GM12878 (cell line): ENCODE measurements at regions not wholly inside any gene's neighbourhood (a gene's known extent, or its start where the extent isn't known, plus 50 kb on each side); places are given as distances from the start of the nearest gene placed in this dataset.

Experiments
- CHD4 ChIP-seq: fragments of 200-600 bp; sonication (generic); IDR thresholded peaks from 2 replicates; pipeline ENCODE4 v1.6.1; 2016; ENCODE audit warnings: mild to moderate bottlenecking
- CTCF ChIP-seq, 3 experiments: IDR thresholded peaks in 2 of 3; conservative IDR thresholded peaks in 1 of 3; 2 replicates each; pipeline ENCODE4 v1.5.1; 2011; ENCODE audit warnings: low read depth in 3 of 3, low read length in 3 of 3, mild to moderate bottlenecking in 3 of 3, control low read depth in 2 of 3, moderate library complexity in 2 of 3, inconsistent platforms in 1 of 3, mixed read lengths in 1 of 3; ENCODE audit not compliant: control insufficient read depth in 2 of 3, insufficient read depth in 1 of 3; ENCODE audit errors: extremely low read depth in 1 of 3
- E2F4 ChIP-seq: IDR thresholded peaks from 2 replicates; pipeline ENCODE4 v1.6.1; 2012; ENCODE audit warnings: low read depth, low read length, improper control_type of control experiment
- JUND ChIP-seq: IDR thresholded peaks from 2 replicates; pipeline ENCODE4 v1.6.1; 2012; ENCODE audit warnings: low read depth, mild to moderate bottlenecking, low read length, improper control_type of control experiment, moderate library complexity
- MAX ChIP-seq: IDR thresholded peaks from 2 replicates; pipeline ENCODE4 v1.6.1; 2012; ENCODE audit warnings: low read depth, low read length, improper control_type of control experiment
- NR2C2 ChIP-seq: IDR thresholded peaks from 2 replicates; pipeline ENCODE4 v1.6.1; 2011; ENCODE audit warnings: borderline replicate concordance, low read depth; ENCODE audit not compliant: control insufficient read depth, insufficient read length
- POLR2A ChIP-seq: IDR thresholded peaks from 2 replicates; pipeline ENCODE4 v1.6.1; 2011; ENCODE audit warnings: low read depth, mild to moderate bottlenecking, low read length
- POLR2AphosphoS5 ChIP-seq: IDR thresholded peaks from 2 replicates; pipeline ENCODE4 v1.6.1; 2011; ENCODE audit warnings: mild to moderate bottlenecking, low read length, inconsistent platforms
- PRDM15 ChIP-seq: fragments of 450-650 bp; formaldehyde crosslinking; IDR thresholded peaks from 2 replicates; pipeline ENCODE4 v1.4.0; 2020; ENCODE audit warnings: mild to moderate bottlenecking, moderate library complexity
- REST ChIP-seq: IDR thresholded peaks from 2 replicates; pipeline ENCODE4 v1.6.1; 2012; ENCODE audit warnings: mild to moderate bottlenecking, low read depth, low read length
- SIN3A ChIP-seq: IDR thresholded peaks from 2 replicates; pipeline ENCODE4 v1.6.1; 2012; ENCODE audit warnings: low read depth, low read length, improper control_type of control experiment
- TCF12 ChIP-seq: IDR thresholded peaks from 2 replicates; pipeline ENCODE4 v1.6.1; 2011; ENCODE audit warnings: low read depth, mild to moderate bottlenecking, low read length

- TF ChIP-seq REST (no peak), CTCF (IDR thresholded peaks at IDR 0.05 in 2 of 3, conservative IDR thresholded peaks at IDR 0.05 in 1 of 3; ENCODE audit: control insufficient read depth in 2 of 3, extremely low read depth in 1 of 3, insufficient read depth in 1 of 3, low read depth in 3 of 3, low read length in 3 of 3) (no peak), E2F4 (no peak), NR2C2 (no peak), MAX (no peak), JUND (no peak), PRDM15 (CRISPR knock-in tag) (no peak), SIN3A (no peak), CHD4 (no peak), TCF12 (no peak), POLR2A (no peak), POLR2AphosphoS5 (no peak)
Observed at GRCh38 chr18:77517901-77518300, 268.3 kb downstream of the GALR1 start.
